ENCODE measurements at regions not wholly inside any gene's neighbourhood (a gene's known extent, or its start where the extent isn't known, plus 50 kb on each side); places are given as distances from the start of the nearest gene placed in this dataset.

GRCh38 chr4:108415389-108415788 is 205.0 kb upstream of the RPL34 start:
- TF ChIP-seq POLR2AphosphoS5 (IDR thresholded peaks at IDR 0.05) (no peak), POLR2A (IDR thresholded peaks at IDR 0.05; ENCODE audit: low read depth) (no peak), CTCF (IDR thresholded peaks at IDR 0.05) (no peak)

All from esophagus muscularis mucosa (tissue), 3 donors.